Sigmoid colon (tissue), 4 donors: ENCODE measurements at regions not wholly inside any gene's neighbourhood (a gene's known extent, or its start where the extent isn't known, plus 50 kb on each side); places are given as distances from the start of the nearest gene placed in this dataset.
"Not testable (repeated sequence)": the region's sequence is repeated elsewhere in the genome, so short reads cannot be mapped to it uniquely, and the experiment has no call there.

Experiments
- POLR2A ChIP-seq, 2 donors: fragments of 450-650 bp; IDR thresholded peaks; one replicate each; pipeline ENCODE4 v1.6.1; 2016; ENCODE audit warnings: antibody characterized with exemption in 2 of 2, mild to moderate bottlenecking in 2 of 2, moderate library complexity in 2 of 2
- POLR2AphosphoS5 ChIP-seq, 4 donors: sonication (generic); formaldehyde crosslinking; IDR thresholded peaks; one replicate each; pipeline ENCODE4 v1.6.1; 2017; ENCODE audit warnings: antibody characterized with exemption in 4 of 4
- TF ChIP-seq, protein P1 (sequence below), 4 experiments: fragments of 450-650 bp in 3 of 4; fragments of 200-600 bp in 1 of 4; IDR thresholded peaks; one replicate each; pipeline ENCODE4 v1.5.1; 2016 to 2019; ENCODE audit warnings: antibody characterized with exemption in 4 of 4, mild to moderate bottlenecking in 3 of 4, moderate library complexity in 2 of 4

- TF ChIP-seq POLR2A, POLR2AphosphoS5 (IDR thresholded peaks at IDR 0.05): not testable (repeated sequence)
- TF ChIP-seq, protein P1, sequence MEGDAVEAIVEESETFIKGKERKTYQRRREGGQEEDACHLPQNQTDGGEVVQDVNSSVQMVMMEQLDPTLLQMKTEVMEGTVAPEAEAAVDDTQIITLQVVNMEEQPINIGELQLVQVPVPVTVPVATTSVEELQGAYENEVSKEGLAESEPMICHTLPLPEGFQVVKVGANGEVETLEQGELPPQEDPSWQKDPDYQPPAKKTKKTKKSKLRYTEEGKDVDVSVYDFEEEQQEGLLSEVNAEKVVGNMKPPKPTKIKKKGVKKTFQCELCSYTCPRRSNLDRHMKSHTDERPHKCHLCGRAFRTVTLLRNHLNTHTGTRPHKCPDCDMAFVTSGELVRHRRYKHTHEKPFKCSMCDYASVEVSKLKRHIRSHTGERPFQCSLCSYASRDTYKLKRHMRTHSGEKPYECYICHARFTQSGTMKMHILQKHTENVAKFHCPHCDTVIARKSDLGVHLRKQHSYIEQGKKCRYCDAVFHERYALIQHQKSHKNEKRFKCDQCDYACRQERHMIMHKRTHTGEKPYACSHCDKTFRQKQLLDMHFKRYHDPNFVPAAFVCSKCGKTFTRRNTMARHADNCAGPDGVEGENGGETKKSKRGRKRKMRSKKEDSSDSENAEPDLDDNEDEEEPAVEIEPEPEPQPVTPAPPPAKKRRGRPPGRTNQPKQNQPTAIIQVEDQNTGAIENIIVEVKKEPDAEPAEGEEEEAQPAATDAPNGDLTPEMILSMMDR (IDR thresholded peaks at IDR 0.05) = not testable (repeated sequence)
Measured at GRCh38 chr18:29715960-29716359, 1326.6 kb downstream of the DSC3 start.
